Muscle layer of duodenum (tissue), 2 donors: ENCODE measurements at regions not wholly inside any gene's neighbourhood (a gene's known extent, or its start where the extent isn't known, plus 50 kb on each side); places are given as distances from the start of the nearest gene placed in this dataset.

ENCODE experiments used
- H3K27ac ChIP-seq: one replicate; pipeline ENCODE4 v1.7.0; 2013; ENCODE audit warnings: mild to moderate bottlenecking, low read length
- H3K27me3 ChIP-seq: one replicate; pipeline ENCODE4 v1.7.0; 2013; ENCODE audit warnings: low read depth, mild to moderate bottlenecking, control low read depth, low read length
- H3K36me3 ChIP-seq, 2 donors: one replicate each; pipeline ENCODE4 v1.7.0; 2013; ENCODE audit warnings: low read length in 2 of 2, control low read depth in 1 of 2, mild to moderate bottlenecking in 1 of 2; ENCODE audit not compliant: insufficient read depth in 2 of 2, control insufficient read depth in 1 of 2
- H3K4me1 ChIP-seq, 2 donors: one replicate each; pipeline ENCODE4 v1.7.0; 2013; ENCODE audit warnings: low read length in 2 of 2, mild to moderate bottlenecking in 2 of 2, control low read depth in 1 of 2, moderate library complexity in 1 of 2; ENCODE audit not compliant: insufficient read depth in 2 of 2, control insufficient read depth in 1 of 2
- H3K4me3 ChIP-seq, 2 donors: one replicate each; pipeline ENCODE4 v1.7.0; 2013; ENCODE audit warnings: low read length in 2 of 2, low read depth in 1 of 2, mild to moderate bottlenecking in 1 of 2
- H3K9me3 ChIP-seq, 2 donors: one replicate each; pipeline ENCODE4 v1.7.0; 2013; ENCODE audit warnings: low read length in 2 of 2, control low read depth in 1 of 2, mild to moderate bottlenecking in 1 of 2; ENCODE audit not compliant: control insufficient read depth in 1 of 2
- donor health status: healthy.

DNA sequence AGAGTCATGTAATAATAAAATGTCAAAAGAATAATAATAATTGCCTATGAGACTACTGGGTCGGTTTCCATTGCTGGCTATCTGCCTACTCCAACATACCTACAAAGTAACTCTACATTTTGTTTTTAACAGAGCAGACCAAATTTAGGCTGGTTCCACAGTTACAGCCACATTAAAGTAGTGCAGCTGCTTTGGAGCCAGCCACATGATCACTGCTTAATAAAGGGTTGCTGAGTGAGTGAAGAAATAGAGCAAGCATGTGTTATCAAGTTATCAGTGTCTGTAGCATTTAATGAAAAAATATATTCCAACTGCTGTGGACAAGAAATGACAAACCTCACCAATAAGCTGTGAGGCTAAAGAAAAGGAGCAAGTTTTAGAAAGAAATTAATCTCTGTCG, 782.3 kb downstream of the PCDH18 start:
- Histone ChIP-seq H3K36me3 (no peaks in the 10 kb centered on the region), H3K27me3 (no peaks in the 10 kb centered on the region), H3K4me3 (no peak overlapping the region)

DNA sequence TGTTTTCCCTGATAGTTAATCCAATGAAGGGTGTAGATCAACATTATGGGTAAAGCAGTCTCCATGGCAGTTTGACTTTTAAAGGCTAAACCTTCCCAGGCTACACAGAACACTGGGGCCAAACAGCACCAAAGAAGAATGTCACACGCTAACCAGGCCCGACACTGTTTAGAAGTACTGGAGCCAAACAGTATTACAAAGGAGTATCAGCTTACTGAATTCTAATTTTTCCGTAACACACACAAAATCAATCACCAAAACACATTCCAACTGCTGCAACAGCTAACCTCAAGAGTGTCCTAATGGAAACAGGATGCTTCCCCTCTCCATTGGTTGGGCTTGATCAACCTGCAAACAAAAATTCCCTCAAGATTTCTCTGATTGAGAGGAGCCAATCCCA, 783.5 kb downstream of the PCDH18 start:
- Histone ChIP-seq H3K27me3 (no peaks in the 10 kb centered on the region), H3K9me3 (no peaks in the 10 kb centered on the region), H3K4me1 (no peaks in the 10 kb centered on the region), H3K4me3 (no peak overlapping the region), H3K36me3 (no peaks in the 10 kb centered on the region), H3K27ac (no peak overlapping the region)

More for the DNA sequence above, 782.3 kb downstream of the PCDH18 start:
- H3K4me1 ChIP-seq, result no peaks in the 10 kb centered on the region
- no peak overlapping the region for H3K27ac ChIP-seq
- H3K9me3 ChIP-seq, result no peaks in the 10 kb centered on the region

DNA sequence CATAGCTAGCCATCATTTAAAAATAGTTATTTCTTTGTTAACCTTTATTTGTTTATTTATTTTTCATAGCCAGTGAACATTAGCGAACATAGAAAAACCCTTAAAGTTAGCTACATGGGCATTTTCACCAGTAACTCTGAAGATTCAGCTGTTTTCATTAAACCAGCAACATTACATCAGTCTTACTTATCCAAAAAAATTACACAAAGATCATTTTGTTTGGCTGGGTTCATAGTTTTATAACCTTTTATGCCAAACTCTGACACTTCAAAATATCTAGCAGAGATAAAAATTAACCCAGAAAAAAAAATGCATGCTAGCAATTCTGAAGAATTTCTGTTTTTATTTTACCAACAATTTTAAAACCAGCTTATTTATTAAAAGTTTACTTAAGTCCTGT, 784.1 kb downstream of the PCDH18 start:
- Histone ChIP-seq H3K4me1 (no peaks in the 10 kb centered on the region), H3K27me3 (no peaks in the 10 kb centered on the region), H3K36me3 (no peaks in the 10 kb centered on the region)

DNA sequence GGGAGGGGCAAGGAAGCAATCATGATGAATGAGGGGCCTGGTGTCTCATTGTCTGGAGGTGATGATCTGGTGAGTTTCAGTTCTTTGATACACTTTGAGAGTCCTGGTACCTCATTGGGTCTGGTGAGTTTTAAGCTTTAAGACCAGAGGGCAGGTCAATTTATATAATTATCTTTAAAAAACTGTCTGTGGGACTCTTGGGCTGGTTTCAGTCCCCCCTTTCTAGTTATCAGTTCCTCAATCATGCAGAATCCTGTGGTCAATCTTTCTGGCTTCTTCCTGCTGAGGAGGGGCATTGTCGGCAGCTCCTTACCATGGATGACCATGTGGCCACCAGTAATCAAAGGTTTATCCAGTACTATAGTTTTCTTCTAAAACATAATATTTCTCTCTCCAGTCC, 789.1 kb downstream of the PCDH18 start:
- H3K4me1 ChIP-seq, result no peaks in the 10 kb centered on the region
- no peak overlapping the region for H3K27ac ChIP-seq
- no peaks in the 10 kb centered on the region for H3K27me3 ChIP-seq
- no peaks in the 10 kb centered on the region for H3K36me3 ChIP-seq
- no peak overlapping the region for H3K4me3 ChIP-seq
- H3K9me3 ChIP-seq, result no peaks in the 10 kb centered on the region

More for the DNA sequence above, 784.1 kb downstream of the PCDH18 start:
- H3K4me3 ChIP-seq, result no peak overlapping the region
- no peak overlapping the region for H3K27ac ChIP-seq
- H3K9me3 ChIP-seq, result no peaks in the 10 kb centered on the region

DNA sequence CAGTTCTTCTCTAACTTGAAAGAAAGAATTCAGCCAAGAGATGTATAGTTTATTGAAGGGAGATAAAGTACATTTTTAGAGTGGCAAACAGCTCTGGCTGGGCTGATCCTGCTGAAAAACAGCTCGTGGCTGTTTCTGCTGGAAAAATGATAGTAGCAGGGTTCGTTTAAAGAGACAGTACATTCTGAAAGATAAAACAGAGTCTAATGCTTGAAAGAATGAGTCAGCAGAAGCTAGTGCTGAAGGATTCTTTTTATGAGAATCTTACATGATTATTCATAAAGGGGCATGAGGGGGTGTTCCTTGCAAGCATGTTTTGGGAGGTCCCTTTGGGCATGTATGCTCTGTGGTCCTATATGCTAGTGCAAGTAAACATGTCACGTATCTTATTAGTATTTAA, 790.0 kb downstream of the PCDH18 start:
- H3K4me1 ChIP-seq, result no peaks in the 10 kb centered on the region
- no peaks in the 10 kb centered on the region for H3K9me3 ChIP-seq
- H3K4me3 ChIP-seq, result no peak overlapping the region
- no peaks in the 10 kb centered on the region for H3K36me3 ChIP-seq
- no peak overlapping the region for H3K27ac ChIP-seq
- H3K27me3 ChIP-seq, result no peaks in the 10 kb centered on the region

DNA sequence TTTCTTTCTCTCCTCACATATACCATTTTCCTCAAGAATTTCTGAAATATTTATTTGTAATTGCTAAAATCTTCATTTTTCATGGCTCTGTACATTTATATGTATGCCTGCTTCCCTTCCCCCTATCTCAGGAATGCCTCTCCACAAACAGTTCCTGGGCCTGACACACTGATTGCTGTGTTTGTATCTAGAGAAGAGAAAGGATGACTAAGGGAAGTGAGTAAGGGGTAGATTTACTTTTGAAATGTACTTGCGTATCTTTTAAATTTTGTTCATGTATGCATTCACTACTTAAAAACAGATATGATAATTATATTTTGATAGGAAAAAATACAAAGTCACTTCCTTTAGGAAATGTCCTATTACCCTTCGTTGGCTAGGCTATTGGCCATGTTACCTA, 790.8 kb downstream of the PCDH18 start:
- H3K9me3 ChIP-seq, result no peaks in the 10 kb centered on the region
- H3K27ac ChIP-seq, result no peak overlapping the region
- H3K4me1 ChIP-seq, result no peaks in the 10 kb centered on the region
- H3K4me3 ChIP-seq, result no peak overlapping the region
- H3K27me3 ChIP-seq, result no peaks in the 10 kb centered on the region
- H3K36me3 ChIP-seq, result no peaks in the 10 kb centered on the region

DNA sequence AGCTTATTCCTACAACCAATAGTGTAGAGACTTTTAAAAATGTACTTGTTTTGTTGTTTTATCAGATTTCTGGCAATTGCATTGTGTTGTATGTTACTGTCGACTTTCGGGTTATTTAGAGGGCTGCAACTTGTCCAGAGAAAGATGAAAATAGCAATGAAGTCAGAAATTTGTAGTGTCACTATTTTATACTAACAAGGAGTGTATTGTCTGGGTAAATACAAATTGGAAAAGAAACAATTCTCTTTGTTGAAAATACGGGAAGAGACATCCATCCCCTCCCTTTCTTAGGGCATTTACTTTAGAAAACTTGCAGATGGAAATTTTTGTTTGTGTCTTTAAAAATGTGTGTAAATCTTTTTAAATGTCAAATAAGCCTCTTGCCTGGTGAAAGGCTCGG, 792.0 kb downstream of the PCDH18 start:
- no peaks in the 10 kb centered on the region for H3K9me3 ChIP-seq
- no peaks in the 10 kb centered on the region for H3K36me3 ChIP-seq
- H3K27me3 ChIP-seq, result no peaks in the 10 kb centered on the region
- H3K27ac ChIP-seq, result no peak overlapping the region
- H3K4me3 ChIP-seq, result no peak overlapping the region
- H3K4me1 ChIP-seq, result no peaks in the 10 kb centered on the region

DNA sequence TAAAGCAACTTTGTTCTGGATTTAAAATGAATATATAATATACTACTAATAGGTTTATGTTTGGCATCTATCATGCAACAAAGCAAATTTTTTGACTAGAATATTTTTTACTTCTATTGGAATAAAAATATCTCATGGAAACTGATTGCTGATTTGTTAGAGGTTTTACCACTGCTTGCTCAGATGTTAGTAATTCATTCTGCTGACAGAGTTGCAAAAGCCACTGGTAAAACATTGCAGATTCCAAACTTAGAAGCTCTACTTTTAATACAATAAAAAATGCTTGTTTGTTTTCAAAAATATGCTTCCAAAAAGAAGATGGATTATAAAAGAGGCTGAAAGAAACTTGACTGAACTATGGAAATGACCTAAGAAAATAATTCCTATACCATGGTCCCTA, 795.2 kb downstream of the PCDH18 start:
- Histone ChIP-seq H3K36me3 (no peaks in the 10 kb centered on the region), H3K27me3 (no peaks in the 10 kb centered on the region), H3K4me1 (no peaks in the 10 kb centered on the region)

DNA sequence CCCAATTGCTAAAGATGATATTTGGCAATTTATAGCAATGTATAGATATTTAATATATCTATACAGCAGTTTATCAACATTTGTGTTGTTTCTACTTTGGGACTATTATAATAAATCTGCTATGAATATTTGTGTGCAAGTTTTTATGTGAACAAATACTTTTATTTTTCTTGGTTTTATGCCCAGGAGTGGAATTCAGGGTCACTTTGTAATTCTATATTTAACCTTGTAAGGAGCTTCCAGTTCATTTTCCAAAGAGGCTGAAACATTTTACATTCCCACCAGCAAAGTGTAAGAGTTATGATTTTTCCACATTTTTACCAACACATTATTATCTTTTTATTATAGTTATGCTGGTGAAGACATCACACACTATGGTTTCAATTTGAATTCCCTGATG, 801.3 kb downstream of the PCDH18 start:
- Histone ChIP-seq H3K4me3 (no peak overlapping the region), H3K27me3 (no peaks in the 10 kb centered on the region), H3K36me3 (no peaks in the 10 kb centered on the region), H3K27ac (no peak overlapping the region), H3K9me3 (no peaks in the 10 kb centered on the region), H3K4me1 (no peaks in the 10 kb centered on the region)

More for the DNA sequence above, 795.2 kb downstream of the PCDH18 start:
- Histone ChIP-seq H3K4me3 (no peak overlapping the region), H3K27ac (no peak overlapping the region), H3K9me3 (no peaks in the 10 kb centered on the region)

DNA sequence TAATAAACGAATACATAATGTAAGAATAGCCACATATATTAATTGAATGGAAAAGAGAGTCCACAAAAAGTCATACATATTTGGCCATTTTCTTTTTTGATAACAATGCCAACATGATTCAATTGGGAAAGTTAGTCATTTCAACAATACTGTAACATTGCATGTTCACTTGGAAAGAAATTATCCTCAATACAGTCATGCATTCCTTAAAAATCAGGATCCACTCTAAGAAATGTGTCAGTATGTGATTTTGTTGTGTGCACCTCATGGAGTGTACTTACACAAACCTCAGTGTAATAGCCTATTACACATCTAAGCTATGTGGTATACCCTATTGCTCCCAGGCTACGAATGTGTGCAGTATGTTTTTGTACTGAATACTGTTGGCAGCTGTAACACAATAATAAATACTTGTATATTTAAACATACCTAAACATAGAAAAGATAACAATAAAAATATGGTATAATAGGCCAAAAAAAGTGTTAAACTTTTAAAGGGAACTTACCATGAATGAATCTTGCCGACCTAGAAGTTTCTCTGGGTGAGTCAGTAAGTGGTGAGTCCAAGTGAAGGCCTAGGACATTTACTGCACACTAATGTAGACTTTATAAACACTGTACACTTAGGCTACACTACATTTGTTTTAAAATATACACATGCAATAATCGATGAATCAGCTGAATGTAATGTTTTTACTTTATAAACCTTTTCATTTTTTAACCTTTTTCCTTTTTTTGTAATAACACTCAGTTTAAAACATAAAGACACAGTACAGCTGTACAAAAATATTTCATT, 806.8 kb downstream of the PCDH18 start:
- Histone ChIP-seq H3K27me3 (no peaks in the 10 kb centered on the region), H3K27ac (no peak overlapping the region), H3K4me3 (no peak overlapping the region), H3K9me3 (no peaks in the 10 kb centered on the region), H3K4me1 (no peaks in the 10 kb centered on the region), H3K36me3 (no peaks in the 10 kb centered on the region)

DNA sequence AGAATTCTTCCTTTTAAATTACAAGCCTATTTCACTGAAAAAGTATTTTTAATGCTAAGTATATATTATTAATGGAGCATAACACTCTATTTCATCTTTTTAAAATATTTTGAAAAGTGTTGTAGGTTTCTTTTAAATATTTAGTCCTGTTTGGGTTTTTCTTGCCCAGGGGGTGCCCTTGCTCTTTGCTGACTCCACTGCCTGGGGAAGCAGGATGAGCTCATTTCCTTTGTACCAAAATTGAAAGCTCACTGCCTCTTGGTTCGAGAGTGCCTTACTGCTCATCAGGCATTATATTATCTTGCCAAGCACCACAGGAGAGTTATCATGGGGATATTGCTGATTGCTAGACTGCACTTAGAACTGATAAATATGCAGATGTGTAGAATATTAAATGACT, 819.2 kb downstream of the PCDH18 start:
- Histone ChIP-seq H3K4me1 (no peaks in the 10 kb centered on the region), H3K27ac (no peak overlapping the region), H3K9me3 (no peaks in the 10 kb centered on the region), H3K27me3 (no peaks in the 10 kb centered on the region), H3K36me3 (no peaks in the 10 kb centered on the region), H3K4me3 (no peak overlapping the region)

DNA sequence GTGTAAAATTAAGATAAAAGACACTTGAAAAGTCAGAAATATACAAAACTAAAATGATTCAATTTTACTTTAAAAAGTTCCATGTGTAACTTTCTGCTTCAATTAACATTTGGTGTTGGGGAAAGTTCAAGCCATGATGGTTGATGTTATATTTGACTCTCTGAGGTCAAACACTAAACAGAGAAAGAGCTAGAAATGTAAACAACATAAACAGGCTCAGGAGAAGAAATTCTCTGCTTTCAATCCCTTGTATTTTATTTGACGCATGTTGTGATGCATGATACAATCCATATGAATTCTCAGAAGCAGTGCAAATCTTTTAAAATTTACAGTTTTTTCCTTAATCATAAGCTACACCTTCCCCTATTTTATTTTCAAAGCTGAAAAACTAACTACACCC, 822.4 kb downstream of the PCDH18 start:
- Histone ChIP-seq H3K36me3 (no peaks in the 10 kb centered on the region), H3K27ac (no peak overlapping the region), H3K27me3 (no peaks in the 10 kb centered on the region), H3K9me3 (no peaks in the 10 kb centered on the region), H3K4me1 (no peaks in the 10 kb centered on the region), H3K4me3 (no peak overlapping the region)
